Pancreas (tissue), 10 donors: ENCODE measurements at regions not wholly inside any gene's neighbourhood (a gene's known extent, or its start where the extent isn't known, plus 50 kb on each side); places are given as distances from the start of the nearest gene placed in this dataset.

ENCODE experiments used
- ATAC-seq, 4 donors: fragments of 200-7000 bp; cut with Tn5 transposase; one replicate each; pipeline versions ENCODE4 v1.8.0 to v1.9.1; 2020; ENCODE audit warnings: mild to moderate bottlenecking in 4 of 4, moderate library complexity in 4 of 4
- DNase-seq, 6 donors: peaks; one replicate each; pipeline ENCODE4 v3.0.0-alpha.2; 2020
- FAIRE-seq: peaks from 2 replicates; lab custom pipeline; 2012; peaks lifted over from hg19 to GRCh38; lab: Jason Lieb, UNC
- H3K27ac ChIP-seq, 4 donors: fragments of 200-600 bp; sonication (generic); 1 replicate in 3 of 4; 2 replicates in 1 of 4; pipeline versions ENCODE4 v1.5.0 to v1.8.0; 2020
- H3K27me3 ChIP-seq, 4 donors: fragments of 200-600 bp; one replicate each; pipeline ENCODE4 v1.8.0; 2021
- H3K36me3 ChIP-seq, 3 donors: fragments of 200-600 bp; sonication (generic) in 1 of 3; one replicate each; pipeline versions ENCODE4 v1.5.0 to v1.8.0; 2020 to 2021
- H3K4me1 ChIP-seq, 3 donors: fragments of 200-600 bp; one replicate each; pipeline ENCODE4 v1.8.0; 2021
- H3K4me3 ChIP-seq, 4 donors: fragments of 200-600 bp; sonication (generic) in 2 of 4; one replicate each; pipeline versions ENCODE4 v1.5.0 to v1.8.0; 2020 to 2021
- H3K9me3 ChIP-seq, 4 donors: fragments of 200-600 bp; one replicate each; pipeline ENCODE4 v1.8.0; 2021
- CTCF ChIP-seq, 4 donors: fragments of 200-600 bp; sonication (generic) in 3 of 4; IDR thresholded peaks; one replicate each; pipeline versions ENCODE4 v1.5.0 to v1.8.0; 2021; ENCODE audit warnings: antibody characterized with exemption in 4 of 4
- WGBS, 2 donors: extraction: QIAGEN DNeasy Blood & Tissue Kit; methylation state at CpG; one replicate each; pipeline ENCODE4 v1.1.7; 2013; 5-methylcytosine and 5-hydroxymethylcytosine counted together
- intact Hi-C, 3 donors: fragments of 100-400 bp; cut with DNase I; formaldehyde crosslinking; loops; one replicate each; pipeline versions ENCODE4 v1.11.1 to v1.14.2; 2022
- donor health status: healthy with polysubstance abuse.
- donor health status: DM: no; HTN: no; CAD: no; lungs with moderate emphysema.
- donor health status: DM: no; HTN: no; CAD: no.
- donor health status: control.
- donor health status: control.
- donor health status: Bipolar disorder and iron deficiency.
- donor health status: DM: yes; HTN: yes; CAD: no.
- donor health status: DM: no; HTN: no; CAD: no.
- donor health status: DM: no; HTN: no; CAD: no.
- donor health status: DM: yes; HTN: yes; CAD: no.

GRCh38 chr2:144896341-144896740, 376.4 kb upstream of the ZEB2 start:
- FAIRE-seq (no peak), ATAC-seq (no peak), DNase-seq (no peak)
- H3K4me3 ChIP-seq = no peak overlapping the region
- WGBS, 2 donors = 61% methylated on average over 1 of the region's 1 CpG
- no peaks in the 10 kb centered on the region for H3K9me3 ChIP-seq
- H3K27ac ChIP-seq = no peak overlapping the region
- no peaks in the 10 kb centered on the region for H3K4me1 ChIP-seq
- no peaks in the 10 kb centered on the region for H3K27me3 ChIP-seq
- no peaks in the 10 kb centered on the region for H3K36me3 ChIP-seq
- no peak for TF ChIP-seq CTCF (IDR thresholded peaks at IDR 0.05)
- intact Hi-C loops = no loop called here

- no peaks in the 10 kb centered on the region for H3K4me1 ChIP-seq
- no peak overlapping the region for H3K4me3 ChIP-seq
- H3K9me3 ChIP-seq = no peaks in the 10 kb centered on the region
- intact Hi-C loops = no loop called here
- no peaks in the 10 kb centered on the region for H3K27me3 ChIP-seq
- no peak for DNase-seq
- WGBS, 2 donors = 76 to 79% methylated on average over 8 of the region's 8 CpGs
- no peak for TF ChIP-seq CTCF (IDR thresholded peaks at IDR 0.05)
- no peaks in the 10 kb centered on the region for H3K36me3 ChIP-seq
- H3K27ac ChIP-seq = no peak overlapping the region
- ATAC-seq = no peak
- no peak for FAIRE-seq
These were observed 375.0 kb upstream of the ZEB2 start for GRCh38 chr2:144894612-144895599.

- no peak for ATAC-seq
- DNase-seq = no peak
- no peak overlapping the region for H3K4me3 ChIP-seq
- H3K27ac ChIP-seq = no peak overlapping the region
- H3K4me1 ChIP-seq = no peaks in the 10 kb centered on the region
- TF ChIP-seq CTCF (IDR thresholded peaks at IDR 0.05) = no peak
- no peaks in the 10 kb centered on the region for H3K36me3 ChIP-seq
- intact Hi-C loops = no loop called here
- WGBS, 2 donors = 81% methylated on average over 4 of the region's 4 CpGs
- FAIRE-seq = no peak
- H3K9me3 ChIP-seq = no peaks in the 10 kb centered on the region
- no peaks in the 10 kb centered on the region for H3K27me3 ChIP-seq
These were observed 373.5 kb upstream of the ZEB2 start for GRCh38 chr2:144893464-144893863.

GRCh38 chr2:144890828-144891227, 370.9 kb upstream of the ZEB2 start:
- Histone ChIP-seq H3K9me3 (no peaks in the 10 kb centered on the region), H3K27me3 (no peaks in the 10 kb centered on the region), H3K4me3 (no peak overlapping the region), H3K27ac (no peak overlapping the region), H3K4me1 (no peaks in the 10 kb centered on the region), H3K36me3 (no peaks in the 10 kb centered on the region)
- DNase-seq (no peak), FAIRE-seq (no peak), ATAC-seq (no peak)
- WGBS, 2 donors = 28 to 31% methylated on average over 1 of the region's 1 CpG
- no peak for TF ChIP-seq CTCF (IDR thresholded peaks at IDR 0.05)
- intact Hi-C loops = no loop called here

GRCh38 chr2:144889348-144889747, 369.4 kb upstream of the ZEB2 start:
- 82 to 91% methylated on average over 5 of the region's 5 CpGs for WGBS, 2 donors
- FAIRE-seq (no peak), DNase-seq (no peak), ATAC-seq (no peak)
- H3K4me3 ChIP-seq = no peak overlapping the region
- no peaks in the 10 kb centered on the region for H3K27me3 ChIP-seq
- no peaks in the 10 kb centered on the region for H3K36me3 ChIP-seq
- H3K27ac ChIP-seq = no peak overlapping the region
- intact Hi-C loops = no loop called here
- no peaks in the 10 kb centered on the region for H3K9me3 ChIP-seq
- no peak for TF ChIP-seq CTCF (IDR thresholded peaks at IDR 0.05)
- H3K4me1 ChIP-seq = no peaks in the 10 kb centered on the region
